ENCODE measurements at regions not wholly inside any gene's neighbourhood (a gene's known extent, or its start where the extent isn't known, plus 50 kb on each side); places are given as distances from the start of the nearest gene placed in this dataset.

GRCh38 chr12:114917307-114917706 is 233.3 kb upstream of the TBX3 start:
- Mint-ChIP-seq H3K4me1 (ENCODE audit: low read depth) (peaks cover 11% of the 10 kb centered on the region), H3K9me3 (ENCODE audit: low read depth) (peaks cover 7% of the 10 kb centered on the region), H3K36me3 (ENCODE audit: insufficient read depth) (no peaks in the 10 kb centered on the region), H3K4me3 (ENCODE audit: low read depth) (no peak overlapping the region), H3K27ac (no peak overlapping the region), H3K27me3 (peaks cover 38% of the 10 kb centered on the region)
- DNase-seq (ENCODE audit: low spot score, unreplicated experiment) = no peak
- TF ChIP-seq CTCF (IDR thresholded peaks at IDR 0.05; ENCODE audit: unreplicated experiment) = no peak

- no peak for DNase-seq (ENCODE audit: low spot score, unreplicated experiment)
- no peaks in the 10 kb centered on the region for H3K36me3 Mint-ChIP-seq (ENCODE audit: insufficient read depth)
- H3K4me1 Mint-ChIP-seq (ENCODE audit: low read depth) = peaks cover 11% of the 10 kb centered on the region
- no peak overlapping the region for H3K27ac Mint-ChIP-seq
- TF ChIP-seq CTCF (IDR thresholded peaks at IDR 0.05; ENCODE audit: unreplicated experiment) = no peak
- peaks cover 4% of the 10 kb centered on the region for H3K9me3 Mint-ChIP-seq (ENCODE audit: low read depth)
- peaks cover 31% of the 10 kb centered on the region for H3K27me3 Mint-ChIP-seq
- no peak overlapping the region for H3K4me3 Mint-ChIP-seq (ENCODE audit: low read depth)
These were observed 232.6 kb upstream of the TBX3 start for GRCh38 chr12:114916541-114916940.

GRCh38 chr12:114916124-114916523 is 232.1 kb upstream of the TBX3 start:
- Mint-ChIP-seq H3K27ac (no peak overlapping the region), H3K4me1 (ENCODE audit: low read depth) (peaks cover 11% of the 10 kb centered on the region), H3K27me3 (peaks cover 33% of the 10 kb centered on the region), H3K4me3 (ENCODE audit: low read depth) (no peak overlapping the region), H3K9me3 (ENCODE audit: low read depth) (peaks cover 4% of the 10 kb centered on the region), H3K36me3 (ENCODE audit: insufficient read depth) (no peaks in the 10 kb centered on the region)
- no peak for TF ChIP-seq CTCF (IDR thresholded peaks at IDR 0.05; ENCODE audit: unreplicated experiment)
- no peak for DNase-seq (ENCODE audit: low spot score, unreplicated experiment)

GRCh38 chr12:114913871-114914801 is 230.2 kb upstream of the TBX3 start:
- Mint-ChIP-seq H3K4me3 (ENCODE audit: low read depth) (no peak overlapping the region), H3K27ac (no peak overlapping the region), H3K4me1 (ENCODE audit: low read depth) (peaks cover 6% of the 10 kb centered on the region), H3K9me3 (ENCODE audit: low read depth) (peaks cover 4% of the 10 kb centered on the region), H3K36me3 (ENCODE audit: insufficient read depth) (no peaks in the 10 kb centered on the region), H3K27me3 (peaks cover 34% of the 10 kb centered on the region)
- DNase-seq (ENCODE audit: low spot score, unreplicated experiment) = no peak
- no peak for TF ChIP-seq CTCF (IDR thresholded peaks at IDR 0.05; ENCODE audit: unreplicated experiment)

GRCh38 chr12:114912811-114913210 is 228.8 kb upstream of the TBX3 start:
- H3K4me3 Mint-ChIP-seq (ENCODE audit: low read depth) = no peak overlapping the region
- H3K9me3 Mint-ChIP-seq (ENCODE audit: low read depth) = peaks cover 4% of the 10 kb centered on the region
- no peak overlapping the region for H3K27ac Mint-ChIP-seq
- no peak for DNase-seq (ENCODE audit: low spot score, unreplicated experiment)
- peaks cover 3% of the 10 kb centered on the region for H3K4me1 Mint-ChIP-seq (ENCODE audit: low read depth)
- no peak for TF ChIP-seq CTCF (IDR thresholded peaks at IDR 0.05; ENCODE audit: unreplicated experiment)
- no peaks in the 10 kb centered on the region for H3K36me3 Mint-ChIP-seq (ENCODE audit: insufficient read depth)
- H3K27me3 Mint-ChIP-seq = peaks cover 42% of the 10 kb centered on the region
